ENCODE measurements at regions not wholly inside any gene's neighbourhood (a gene's known extent, or its start where the extent isn't known, plus 50 kb on each side); places are given as distances from the start of the nearest gene placed in this dataset.

DNA sequence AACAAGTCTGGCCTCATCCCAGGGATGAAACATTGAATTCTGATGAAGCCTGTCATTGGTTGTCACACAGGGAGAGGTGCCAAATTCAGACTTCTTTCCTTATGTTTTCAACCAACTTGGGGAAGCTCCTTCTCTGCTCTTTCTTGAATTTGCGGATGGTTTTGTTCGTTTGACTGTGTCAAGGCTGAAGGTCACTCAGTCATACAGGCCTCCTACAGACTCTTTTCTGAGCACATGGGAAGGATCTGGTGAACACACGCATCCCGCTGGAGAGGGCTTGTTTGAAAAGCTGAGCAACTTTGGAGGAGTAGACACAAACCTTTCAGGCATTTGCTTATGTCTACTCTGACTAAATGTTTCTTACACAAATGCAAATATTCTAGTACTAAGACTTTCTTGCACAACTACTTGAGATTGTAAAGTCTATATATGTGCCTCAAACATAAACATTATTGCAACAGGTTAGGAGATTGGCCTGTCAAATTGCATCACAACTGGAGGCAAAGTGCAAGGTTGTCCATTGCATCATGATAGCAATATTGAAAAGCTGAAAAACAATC lies 151.5 kb upstream of the NR3C1 start:
- TF ChIP-seq, protein P1, sequence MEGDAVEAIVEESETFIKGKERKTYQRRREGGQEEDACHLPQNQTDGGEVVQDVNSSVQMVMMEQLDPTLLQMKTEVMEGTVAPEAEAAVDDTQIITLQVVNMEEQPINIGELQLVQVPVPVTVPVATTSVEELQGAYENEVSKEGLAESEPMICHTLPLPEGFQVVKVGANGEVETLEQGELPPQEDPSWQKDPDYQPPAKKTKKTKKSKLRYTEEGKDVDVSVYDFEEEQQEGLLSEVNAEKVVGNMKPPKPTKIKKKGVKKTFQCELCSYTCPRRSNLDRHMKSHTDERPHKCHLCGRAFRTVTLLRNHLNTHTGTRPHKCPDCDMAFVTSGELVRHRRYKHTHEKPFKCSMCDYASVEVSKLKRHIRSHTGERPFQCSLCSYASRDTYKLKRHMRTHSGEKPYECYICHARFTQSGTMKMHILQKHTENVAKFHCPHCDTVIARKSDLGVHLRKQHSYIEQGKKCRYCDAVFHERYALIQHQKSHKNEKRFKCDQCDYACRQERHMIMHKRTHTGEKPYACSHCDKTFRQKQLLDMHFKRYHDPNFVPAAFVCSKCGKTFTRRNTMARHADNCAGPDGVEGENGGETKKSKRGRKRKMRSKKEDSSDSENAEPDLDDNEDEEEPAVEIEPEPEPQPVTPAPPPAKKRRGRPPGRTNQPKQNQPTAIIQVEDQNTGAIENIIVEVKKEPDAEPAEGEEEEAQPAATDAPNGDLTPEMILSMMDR (IDR thresholded peaks at IDR 0.05; ENCODE audit: low read depth, low read length, missing control alignments) = no peak
- H3K4me3 ChIP-seq (ENCODE audit: low read depth, low read length) = no peak overlapping the region
- no peak for DNase-seq (ENCODE audit: low read depth)

DNA sequence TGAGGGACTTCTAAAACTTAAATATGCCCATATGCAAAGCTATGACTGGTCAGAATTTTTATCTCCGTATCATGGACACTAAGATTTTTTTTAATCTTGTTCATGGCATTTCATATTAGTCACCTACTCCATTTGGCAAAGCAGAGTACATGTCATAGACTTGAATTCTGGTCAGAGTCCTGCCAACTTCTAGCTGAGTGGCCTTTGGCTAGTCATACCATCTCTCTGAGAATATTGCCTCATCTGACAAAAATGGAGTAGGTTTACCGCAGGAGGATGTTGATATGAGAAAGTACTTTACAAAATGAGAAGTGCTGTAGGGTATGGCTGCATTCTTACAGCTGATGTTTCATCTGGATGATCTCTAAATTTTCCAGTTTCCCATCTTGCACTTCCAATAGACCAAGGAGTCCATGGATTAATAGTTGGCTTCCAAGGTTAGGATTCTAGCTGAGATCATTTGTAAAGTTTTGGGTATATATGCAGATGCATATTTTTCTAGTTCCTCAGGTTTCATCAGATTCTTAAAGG lies 150.8 kb upstream of the NR3C1 start:
- no peak for DNase-seq (ENCODE audit: low read depth)
- TF ChIP-seq, protein P1 (IDR thresholded peaks at IDR 0.05; ENCODE audit: low read depth, low read length, missing control alignments) = no peak
- no peak overlapping the region for H3K4me3 ChIP-seq (ENCODE audit: low read depth, low read length)

DNA sequence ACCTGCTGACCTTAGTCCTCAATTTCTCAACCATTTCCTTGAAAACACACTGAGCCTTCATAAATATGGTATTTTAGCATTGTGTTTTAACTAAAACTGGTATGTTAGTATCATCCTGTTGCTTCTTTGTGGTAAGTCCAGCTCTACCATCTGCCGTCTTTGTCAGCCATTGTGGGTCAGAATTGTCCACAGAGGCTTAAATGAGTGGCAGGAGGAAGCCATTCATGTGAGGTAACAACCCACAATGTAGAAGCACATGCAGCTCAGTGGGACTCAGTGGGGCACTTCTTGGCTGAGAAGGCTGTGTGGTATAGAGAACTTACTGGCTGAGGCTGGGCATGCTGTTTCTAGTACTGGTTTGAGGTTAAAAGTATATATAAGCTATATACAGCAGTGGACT lies 149.2 kb upstream of the NR3C1 start:
- H3K4me3 ChIP-seq (ENCODE audit: low read depth, low read length) = no peak overlapping the region
- no peak for DNase-seq (ENCODE audit: low read depth)
- TF ChIP-seq, protein P1 (IDR thresholded peaks at IDR 0.05; ENCODE audit: low read depth, low read length, missing control alignments) = no peak

DNA sequence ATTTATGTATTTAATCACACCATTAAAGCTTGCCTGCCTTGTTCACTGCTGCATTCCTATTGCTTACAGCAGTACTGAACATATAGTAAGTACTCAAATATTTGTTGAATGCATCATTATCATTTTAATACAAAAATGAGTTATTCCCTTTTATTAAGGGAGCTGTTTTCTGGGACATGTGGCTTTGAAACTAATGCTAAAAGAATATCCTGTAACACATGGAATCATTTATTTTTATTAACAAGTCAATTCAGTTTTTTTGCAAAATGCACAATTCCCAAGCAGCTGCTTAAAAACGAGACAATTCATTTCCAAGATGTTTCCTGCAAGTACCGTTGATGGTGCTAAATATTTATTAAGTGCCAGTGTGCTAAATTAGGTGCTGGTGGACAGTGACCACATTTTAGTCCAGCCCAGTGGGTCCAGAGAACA lies 148.3 kb upstream of the NR3C1 start:
- TF ChIP-seq, protein P1 (IDR thresholded peaks at IDR 0.05; ENCODE audit: low read depth, low read length, missing control alignments) = no peak
- no peak for DNase-seq (ENCODE audit: low read depth)
- no peak overlapping the region for H3K4me3 ChIP-seq (ENCODE audit: low read depth, low read length)

DNA sequence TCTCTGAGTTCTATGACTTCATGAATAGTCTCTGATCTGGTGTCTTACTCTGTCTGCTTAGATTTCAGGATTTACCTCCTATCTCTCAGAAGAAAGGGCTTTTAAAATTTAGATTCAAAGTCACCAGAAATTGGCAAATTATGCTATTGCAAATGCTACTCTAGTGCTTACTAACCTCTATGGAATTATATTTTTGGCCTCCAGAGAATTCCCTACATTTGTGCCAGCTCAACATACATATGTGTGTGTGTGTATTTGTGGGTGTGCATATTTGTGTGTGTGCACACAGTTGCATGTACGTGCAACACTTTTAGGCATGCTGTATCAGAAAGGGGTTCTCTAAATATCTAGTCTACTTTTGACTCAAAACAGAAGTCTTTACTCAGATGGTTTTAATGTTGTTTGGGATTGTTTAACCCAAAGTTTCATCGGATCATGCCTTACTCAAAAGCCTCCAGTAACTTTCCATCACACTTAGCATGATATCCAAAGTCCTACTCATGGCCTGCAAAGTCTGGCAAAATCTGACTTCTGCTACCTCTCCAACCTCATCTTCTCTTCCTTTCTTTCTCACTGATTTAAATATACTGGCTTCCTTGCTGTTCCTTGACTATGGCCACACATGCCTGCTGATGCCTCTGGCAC lies 147.6 kb upstream of the NR3C1 start:
- no peak overlapping the region for H3K4me3 ChIP-seq (ENCODE audit: low read depth, low read length)
- DNase-seq (ENCODE audit: low read depth) = no peak
- TF ChIP-seq, protein P1 (IDR thresholded peaks at IDR 0.05; ENCODE audit: low read depth, low read length, missing control alignments) = no peak

DNA sequence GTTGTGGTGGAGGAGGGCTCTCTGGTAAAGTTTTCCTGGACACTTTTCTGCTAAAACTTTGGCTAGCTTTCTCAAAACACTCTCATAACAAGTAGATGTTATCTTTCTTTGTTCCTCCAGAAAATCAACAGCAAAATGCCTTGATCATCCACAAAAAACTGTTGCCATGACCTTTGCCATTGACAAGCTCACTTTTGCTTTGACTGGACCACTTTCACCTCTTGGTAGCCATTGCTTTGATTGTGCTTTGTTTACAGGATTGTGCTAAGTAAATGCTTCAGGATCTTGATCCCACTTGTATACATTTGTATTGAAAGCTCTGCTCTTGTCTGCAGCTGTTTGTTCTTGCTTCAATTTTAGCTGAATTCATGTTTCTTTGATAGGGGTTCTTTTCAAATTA lies 143.9 kb upstream of the NR3C1 start:
- TF ChIP-seq, protein P1 (IDR thresholded peaks at IDR 0.05; ENCODE audit: low read depth, low read length, missing control alignments) = no peak
- DNase-seq (ENCODE audit: low read depth) = no peak
- H3K4me3 ChIP-seq (ENCODE audit: low read depth, low read length) = no peak overlapping the region

DNA sequence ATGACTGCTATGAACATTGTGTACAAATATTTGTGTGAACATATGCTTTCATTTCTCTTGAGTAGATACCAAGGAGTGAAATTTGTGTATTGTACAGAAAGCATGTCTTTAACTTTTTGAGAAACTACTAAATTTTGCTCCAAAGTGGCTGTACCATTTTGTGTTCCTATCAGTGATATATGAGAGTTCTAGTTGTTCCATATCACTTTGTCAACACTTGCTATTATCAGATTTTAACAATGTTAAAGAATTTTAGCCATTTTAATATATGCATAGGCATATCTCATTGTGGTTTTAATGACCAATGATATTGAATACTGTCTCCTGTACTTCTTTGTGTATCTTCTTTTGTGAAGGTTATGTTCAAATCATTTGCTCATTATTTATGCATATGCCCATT lies 142.9 kb upstream of the NR3C1 start:
- DNase-seq (ENCODE audit: low read depth) = no peak
- TF ChIP-seq, protein P1 (IDR thresholded peaks at IDR 0.05; ENCODE audit: low read depth, low read length, missing control alignments) = no peak

More for the DNA sequence above, 142.9 kb upstream of the NR3C1 start:
- no peak overlapping the region for H3K4me3 ChIP-seq (ENCODE audit: low read depth, low read length)

Data from GM12864 (cell line).